HG03575 (cell line): ENCODE measurements at regions not wholly inside any gene's neighbourhood (a gene's known extent, or its start where the extent isn't known, plus 50 kb on each side); places are given as distances from the start of the nearest gene placed in this dataset.

Experiments used
- ATAC-seq: cut with Tn5 transposase; IDR thresholded peaks from one replicate; pipeline ENCODE4 v1.9.1; 2021; ENCODE audit not compliant: unreplicated experiment, insufficient number of reproducible peaks, low FRiP score; ENCODE audit errors: extremely low read depth

DNA sequence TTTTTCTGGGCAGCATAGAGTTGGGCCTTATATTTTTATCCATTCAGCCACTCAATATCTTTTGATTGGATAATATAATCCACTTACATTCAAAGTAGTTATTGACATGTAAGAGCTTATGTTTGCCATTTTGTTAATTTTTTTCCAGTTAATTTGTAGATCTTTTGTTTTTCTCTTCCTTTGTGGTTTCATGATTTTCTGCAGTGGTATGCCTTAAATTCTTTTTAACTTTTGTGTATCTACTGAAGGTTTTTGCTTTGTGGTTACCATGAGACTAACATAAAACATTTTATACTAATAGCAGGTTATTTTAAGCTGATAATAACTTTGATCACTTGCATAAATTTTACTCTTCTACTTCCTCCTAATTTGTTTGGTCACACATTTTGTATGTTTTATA lies 140.8 kb upstream of the GATB start:
- no peak for ATAC-seq

DNA sequence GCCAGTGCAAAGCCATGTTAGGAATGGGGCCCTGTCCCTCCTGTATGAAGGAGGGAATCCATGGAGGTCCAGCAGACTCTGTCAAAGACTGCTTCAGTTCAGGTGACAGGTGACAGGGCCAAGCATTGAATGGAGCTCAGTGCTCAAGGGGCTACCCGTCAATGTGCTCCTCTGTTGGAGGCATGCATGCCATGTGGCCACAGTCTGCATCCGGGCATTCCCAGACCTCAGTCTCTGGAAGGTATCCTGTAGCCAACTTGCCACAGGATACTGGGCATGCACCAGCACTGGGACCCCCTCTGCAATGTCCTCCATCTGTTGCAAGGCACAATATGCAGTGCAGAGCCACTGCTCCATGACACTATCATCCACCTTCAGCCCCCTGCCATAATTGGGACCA lies 136.1 kb upstream of the GATB start:
- ATAC-seq: no peak

DNA sequence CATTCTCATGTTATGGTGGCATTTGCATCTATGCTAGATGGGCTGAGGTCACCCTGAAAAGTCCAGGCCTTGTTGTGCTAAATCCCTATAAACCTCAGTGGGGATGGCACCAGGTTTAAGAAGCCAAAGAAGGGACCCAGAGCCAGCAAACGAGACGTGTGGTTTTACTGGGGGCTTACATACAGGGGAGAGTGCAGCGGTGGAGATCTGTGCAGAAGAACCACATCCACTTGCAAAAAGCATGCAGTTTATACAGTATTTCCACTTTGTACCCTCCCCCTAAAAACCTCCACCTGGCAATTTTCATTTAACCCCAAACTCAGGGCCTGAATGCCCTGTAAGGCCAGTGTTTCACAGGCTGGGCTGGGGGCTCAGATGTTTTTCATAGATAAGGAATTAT lies 134.9 kb upstream of the GATB start:
- ATAC-seq: no peak

DNA sequence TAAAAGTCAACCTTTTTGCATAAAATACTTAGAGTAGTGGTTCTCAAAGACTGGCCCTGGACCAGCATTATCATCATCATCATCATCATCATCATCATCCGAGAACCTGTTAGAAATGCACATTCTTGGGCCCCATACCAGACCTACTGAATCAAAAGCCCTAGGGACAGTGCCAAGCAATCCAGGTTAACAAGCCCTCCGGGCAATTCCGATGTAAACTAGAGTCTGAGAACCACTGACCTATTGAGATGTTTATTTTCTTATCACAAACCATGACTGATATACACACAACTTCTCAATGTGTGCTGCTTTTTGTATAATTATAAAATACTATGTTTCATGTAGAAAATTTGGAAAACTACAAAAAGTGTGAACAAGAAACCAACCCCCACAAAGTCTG lies 133.4 kb upstream of the GATB start:
- ATAC-seq: no peak

DNA sequence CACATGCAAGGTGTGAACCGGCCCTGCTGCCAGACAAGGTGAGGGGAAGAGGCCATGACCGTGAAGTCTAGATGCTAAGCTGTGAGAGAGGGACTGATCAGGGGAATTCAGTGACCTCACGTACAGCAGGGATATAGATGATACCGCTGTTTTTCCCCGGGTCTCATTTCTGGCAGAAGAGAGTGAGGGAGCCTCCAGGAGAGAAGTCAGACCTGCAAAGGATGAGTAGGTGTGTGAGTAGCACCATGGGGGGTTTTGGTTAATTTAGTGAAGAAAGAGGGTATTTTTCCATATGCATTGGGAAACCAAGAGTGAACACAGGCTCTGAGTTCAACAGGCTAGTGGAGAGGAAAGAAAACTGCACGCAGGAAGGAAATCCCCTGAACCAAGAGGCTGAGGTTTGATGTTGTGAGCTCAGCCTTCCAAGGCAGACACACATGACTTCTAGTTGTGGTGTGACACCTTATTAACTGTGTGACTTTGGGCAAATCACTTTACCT lies 127.6 kb upstream of the GATB start:
- no peak for ATAC-seq

DNA sequence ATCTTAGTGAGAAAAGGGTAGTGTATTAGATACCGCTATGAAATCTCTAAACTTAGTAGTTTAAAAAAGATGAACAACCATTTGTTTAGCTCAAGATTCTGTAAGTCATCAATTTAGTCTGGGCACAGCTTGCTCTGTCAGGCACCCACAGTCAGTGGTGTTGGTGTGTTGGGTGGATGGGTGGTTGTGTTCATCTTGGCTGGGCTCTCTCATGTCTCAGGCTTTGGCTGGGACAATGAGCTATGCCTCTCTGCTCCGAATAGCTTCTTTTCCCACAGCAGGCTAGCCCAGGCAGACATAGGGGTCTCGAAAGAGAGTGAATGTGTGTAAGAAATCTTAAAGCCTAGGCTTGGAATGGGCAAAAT lies 127.0 kb upstream of the GATB start:
- no peak for ATAC-seq

DNA sequence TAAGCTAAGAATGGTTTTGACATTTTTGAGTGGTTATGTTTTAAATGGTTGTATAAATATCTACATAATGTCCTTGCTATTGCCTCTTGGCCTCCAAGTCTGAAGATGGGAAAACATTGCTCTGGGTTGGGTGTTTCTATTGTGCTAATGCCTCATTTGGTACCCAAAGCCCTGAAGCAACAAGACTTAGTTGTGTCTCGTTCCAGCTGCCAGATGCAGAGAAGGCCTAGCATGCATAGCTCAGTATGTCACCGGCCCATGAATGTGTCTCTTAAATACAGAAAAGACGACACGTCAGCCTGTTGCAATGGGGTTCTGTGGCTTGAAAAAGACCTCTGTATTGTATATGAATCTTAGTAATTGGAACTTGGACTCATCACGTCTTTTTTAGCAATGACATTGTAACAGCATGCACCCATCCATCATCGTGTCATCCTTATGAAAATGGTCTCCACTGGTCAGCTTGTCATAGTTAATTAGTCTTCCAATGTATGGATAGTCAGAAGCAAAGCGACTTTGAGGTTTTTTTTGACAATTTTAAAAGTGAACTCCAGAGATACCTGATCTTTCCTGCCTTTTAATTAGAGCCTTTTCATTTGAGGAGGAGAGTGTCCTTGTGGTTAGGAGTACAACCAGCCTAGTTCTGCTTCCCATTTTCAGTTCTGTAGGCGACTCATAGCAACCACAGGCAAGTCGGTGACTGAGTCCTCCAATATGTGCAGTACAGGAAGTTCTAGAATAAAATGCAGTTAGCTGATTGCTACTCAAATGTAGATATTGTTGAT lies 126.4 kb upstream of the GATB start:
- peak; percentile 60 for ATAC-seq

DNA sequence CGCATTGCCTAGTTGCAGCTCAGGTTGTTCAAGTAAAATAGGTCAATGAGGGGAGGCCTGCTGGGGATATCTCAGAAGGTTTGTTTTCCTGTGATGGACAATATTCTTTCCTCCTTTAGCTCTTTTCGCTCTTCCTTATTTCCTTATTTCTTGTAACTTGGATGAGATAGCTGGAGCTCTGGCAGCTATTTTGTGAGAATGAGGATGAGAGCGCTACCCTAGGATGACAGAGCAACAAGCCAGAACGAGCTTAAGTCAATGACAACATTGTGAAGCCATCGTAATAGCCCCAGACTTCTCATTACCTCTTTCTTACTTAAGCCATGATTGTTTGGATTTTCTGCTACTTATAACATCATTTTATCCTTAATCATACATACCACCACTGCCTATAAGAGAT lies 124.3 kb upstream of the GATB start:
- ATAC-seq: no peak

DNA sequence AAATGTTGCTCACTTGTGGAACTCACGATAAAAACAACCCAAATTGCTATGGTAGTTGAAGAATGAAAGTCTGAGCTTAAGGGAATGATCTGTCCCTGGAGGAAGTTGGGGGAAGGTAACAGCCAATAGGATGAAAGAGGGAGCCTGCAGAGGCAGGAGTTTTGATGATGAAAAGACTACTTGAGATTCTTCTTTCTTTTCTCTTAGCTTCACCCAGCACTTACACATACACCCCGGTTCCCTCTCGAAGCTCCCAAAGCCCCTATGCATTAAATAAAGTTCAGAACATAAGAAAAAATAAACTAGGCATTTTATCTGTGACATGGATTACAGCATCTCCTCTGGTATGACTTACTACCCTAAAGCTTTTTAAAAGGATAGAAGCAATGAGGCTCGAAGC lies 122.9 kb upstream of the GATB start:
- no peak for ATAC-seq

DNA sequence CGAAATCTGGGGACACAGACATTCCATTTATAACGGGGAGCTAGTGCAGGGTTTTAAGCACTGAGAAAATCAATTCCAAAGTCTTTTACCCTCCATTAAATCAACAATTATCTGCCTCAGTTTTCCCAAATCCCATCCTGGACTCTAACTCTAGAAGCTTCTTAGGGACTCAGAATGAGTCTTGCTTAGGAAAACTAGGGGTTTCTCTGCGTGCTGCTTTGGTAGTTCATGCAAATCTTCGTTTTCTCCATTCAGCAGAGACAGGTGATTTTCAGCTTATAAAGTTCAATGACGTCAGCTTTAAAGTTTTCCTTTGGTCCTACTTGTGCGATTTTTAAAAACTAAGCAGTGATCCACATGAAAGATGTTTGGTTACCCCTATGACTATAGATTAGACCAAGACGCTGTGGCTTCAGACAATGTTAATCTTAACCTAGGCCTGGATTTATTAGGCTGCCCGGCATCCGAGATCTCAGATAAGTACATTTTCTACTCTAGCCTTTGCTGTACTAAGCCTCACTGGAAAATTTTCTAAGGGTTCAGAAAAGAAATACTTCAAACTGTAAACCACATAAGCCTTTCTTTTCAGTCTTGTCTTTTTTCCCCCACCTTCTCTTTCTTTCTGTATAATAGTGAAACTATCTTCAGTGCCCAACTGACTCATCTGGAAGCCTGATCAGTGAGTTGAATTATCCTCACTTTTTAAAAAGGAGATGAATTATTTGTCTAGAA lies 121.4 kb upstream of the GATB start:
- peak; percentile 43 for ATAC-seq

DNA sequence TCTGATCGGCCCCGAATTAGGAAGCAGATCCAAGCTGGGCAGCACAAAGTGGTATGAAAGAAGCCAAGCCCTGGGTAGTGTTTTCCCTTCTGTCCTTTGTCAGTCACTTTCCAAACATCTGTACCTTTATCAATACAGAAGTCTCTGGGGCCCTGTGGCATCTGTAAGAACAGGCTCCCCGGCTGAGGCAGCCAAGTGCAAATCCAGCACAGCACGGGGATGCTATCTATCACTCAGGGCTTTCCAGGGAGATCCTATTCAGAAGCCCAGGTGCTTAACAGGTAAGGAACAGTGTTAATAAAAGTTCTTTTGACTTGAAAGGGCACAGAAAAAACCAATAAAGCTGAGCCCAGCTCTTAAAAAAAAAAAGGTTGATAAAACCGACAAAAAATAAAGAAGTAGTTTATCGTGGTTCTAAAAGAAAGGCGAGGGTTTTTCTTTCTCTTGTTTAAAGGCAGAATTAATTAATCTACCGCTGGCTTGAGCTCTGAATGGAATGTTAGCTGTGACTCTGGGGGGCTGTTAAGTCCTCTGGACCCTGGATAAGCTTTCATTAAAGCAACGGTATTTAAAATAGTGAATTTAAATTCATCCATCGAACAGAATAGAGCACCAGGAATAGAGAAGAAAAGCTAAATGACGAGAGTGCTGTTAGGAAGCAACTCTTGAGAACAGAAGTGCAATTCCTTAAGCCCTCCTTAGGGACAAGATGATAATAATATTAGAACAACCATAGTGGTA lies 119.1 kb upstream of the GATB start:
- ATAC-seq: no peak

DNA sequence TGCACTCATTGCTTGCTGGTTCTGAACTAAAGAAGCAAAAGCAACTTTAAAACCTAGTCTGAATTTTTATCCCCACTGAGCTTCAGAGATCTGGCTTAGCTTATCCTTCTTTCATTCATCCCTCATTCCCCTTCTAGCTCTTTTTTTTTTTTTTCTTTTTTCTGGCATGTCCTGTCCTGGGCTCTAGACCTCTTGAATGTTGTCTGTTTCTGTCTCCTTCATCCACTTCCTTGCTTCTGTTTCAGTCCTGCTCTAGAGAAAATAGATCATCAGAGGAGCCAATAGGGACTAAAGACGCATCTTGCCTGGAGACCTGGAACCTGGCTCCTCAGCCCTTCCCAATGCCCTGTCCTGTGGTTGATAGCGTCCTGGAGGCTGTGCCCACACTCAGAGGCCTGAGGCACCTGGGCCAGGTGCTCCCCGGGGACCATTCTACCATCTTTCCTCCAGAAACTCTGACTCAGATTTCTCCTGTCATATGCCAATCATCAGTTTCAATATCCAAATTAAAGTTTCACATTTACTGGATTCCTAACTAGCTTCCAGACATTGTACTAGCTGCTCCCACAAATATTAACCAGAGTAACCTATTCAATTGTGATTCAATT lies 115.7 kb upstream of the GATB start:
- ATAC-seq: no peak

DNA sequence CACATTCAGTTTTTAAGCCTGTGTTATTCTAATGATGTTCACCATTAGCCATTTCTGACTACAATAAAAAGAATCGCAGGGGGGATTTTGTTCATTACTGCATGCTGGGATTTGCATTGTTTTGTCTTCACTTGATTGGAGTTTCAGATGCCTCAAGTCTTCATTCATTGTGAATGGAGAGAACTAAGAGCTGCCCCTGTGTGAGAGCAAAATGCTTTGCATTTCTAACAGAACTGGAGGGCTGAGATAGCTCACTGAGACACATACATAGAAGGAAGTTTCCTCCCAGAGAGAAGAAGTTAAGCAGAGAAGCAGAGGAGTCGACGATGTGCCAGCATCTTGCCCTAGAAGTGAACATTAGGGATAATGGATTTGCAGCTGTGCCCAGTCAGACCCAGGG lies 113.5 kb upstream of the GATB start:
- no peak for ATAC-seq

DNA sequence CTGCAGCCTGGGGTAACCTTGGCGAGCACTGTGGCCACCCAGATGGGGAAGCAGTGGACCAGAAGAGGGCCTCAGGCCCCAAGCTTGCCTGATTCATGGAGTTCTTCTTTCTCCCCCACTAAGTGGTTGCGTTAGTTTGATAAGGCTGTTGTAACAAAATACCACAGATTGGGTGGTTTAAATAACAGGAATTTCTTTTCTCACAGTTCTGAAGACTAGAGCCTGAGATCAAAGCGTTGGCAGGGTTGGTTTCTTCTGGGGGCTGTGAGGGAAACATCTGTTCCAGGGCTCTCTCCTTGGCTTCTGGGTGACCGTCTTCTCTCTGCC lies 105.7 kb upstream of the GATB start:
- no peak for ATAC-seq

DNA sequence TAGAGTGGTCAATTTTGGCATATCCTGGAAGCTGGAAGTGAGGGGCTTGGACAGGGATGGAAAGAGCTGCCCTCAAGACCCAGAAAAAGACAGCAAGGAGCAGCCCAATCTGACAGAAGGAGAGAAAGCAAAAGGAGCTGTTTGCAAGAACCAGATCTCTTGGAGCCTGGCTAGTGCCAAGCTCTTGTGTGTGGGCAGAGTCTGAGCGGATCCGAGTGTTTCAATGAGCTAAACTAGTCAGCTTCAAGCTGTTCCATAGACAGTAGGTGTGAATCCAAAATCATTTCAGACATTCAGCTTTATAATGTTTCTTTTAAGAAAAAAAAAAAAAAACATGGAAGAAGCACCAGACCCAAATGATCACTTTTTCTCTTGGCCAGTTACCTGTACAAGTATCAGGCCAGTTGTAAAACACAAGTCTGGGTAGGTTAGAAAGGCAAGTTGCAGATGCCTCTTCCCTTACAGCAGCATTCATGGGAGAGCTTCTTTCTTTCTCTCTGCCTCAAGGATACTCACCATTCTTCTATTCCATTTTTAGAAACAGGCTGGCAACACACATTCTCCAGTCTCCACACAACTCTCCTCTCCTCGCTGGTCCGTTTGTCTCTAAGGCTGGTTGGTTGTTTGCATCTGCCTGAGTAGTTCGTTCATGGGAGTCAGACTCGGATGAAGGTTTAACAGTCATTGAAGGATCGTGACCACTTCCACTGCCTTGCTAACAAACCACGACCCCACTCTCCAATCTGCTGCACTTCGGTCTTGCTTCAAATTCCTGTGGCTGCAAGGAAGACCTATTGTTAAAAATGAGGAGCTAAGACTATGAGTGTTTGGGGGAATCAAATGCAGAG lies 105.2 kb upstream of the GATB start:
- ATAC-seq: no peak

DNA sequence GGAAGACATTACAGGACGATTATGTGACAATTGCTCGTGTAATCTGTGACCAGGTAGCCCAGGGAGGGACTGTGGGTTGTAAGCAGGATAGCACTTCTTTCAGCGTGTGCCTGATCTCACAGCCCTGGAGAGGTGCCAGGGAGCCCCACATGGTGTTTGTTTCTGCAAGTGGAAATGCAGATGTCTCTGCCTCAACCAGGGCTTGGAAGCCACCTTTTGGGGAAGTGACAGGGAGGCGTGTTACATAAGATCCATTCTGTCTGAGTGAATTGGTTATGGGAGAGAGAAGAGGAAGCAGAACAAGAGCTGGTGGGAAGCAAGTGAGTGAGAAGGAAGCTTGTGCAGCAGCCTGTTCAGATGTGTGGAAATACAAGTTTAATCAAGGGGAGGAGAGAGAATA lies 104.5 kb upstream of the GATB start:
- ATAC-seq: no peak

DNA sequence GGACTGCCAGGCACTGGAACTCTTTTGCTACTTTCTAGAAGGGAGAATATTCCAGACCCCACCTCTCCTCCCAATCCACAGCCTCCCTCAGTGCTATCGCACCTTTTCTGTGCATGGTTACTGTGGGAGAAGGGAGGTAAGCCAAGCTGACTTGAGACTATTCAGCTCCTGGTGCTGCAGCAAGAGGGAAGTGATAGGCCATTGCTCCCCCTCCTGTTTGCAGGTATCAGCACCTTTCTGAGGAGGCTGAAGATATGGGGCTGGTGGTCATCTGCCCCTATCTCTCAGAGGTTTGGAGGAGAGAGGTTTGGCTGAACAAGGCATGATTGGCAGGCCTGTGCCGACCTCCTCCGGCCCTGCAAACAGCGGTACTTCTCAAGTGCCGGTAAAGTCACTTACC lies 103.3 kb upstream of the GATB start:
- ATAC-seq: no peak

DNA sequence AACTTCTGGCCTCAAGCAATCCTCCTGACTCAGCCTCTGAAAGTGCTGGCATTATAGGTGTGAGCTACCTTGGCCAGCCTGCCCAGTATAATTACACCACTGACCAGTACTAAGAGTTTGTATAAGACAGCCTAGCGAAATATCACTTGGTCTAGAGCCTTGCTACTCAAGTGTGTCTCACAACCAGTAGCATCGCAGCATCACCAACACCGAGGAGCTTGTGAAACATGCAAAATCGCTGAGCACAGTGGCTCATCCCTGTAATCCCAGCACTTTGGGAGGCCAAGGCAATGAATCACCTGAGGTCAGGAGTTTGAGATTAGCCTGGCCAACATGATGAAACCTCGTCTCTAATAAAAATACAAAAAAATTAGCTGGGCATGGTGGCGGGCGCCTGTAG lies 102.0 kb upstream of the GATB start:
- no peak for ATAC-seq

DNA sequence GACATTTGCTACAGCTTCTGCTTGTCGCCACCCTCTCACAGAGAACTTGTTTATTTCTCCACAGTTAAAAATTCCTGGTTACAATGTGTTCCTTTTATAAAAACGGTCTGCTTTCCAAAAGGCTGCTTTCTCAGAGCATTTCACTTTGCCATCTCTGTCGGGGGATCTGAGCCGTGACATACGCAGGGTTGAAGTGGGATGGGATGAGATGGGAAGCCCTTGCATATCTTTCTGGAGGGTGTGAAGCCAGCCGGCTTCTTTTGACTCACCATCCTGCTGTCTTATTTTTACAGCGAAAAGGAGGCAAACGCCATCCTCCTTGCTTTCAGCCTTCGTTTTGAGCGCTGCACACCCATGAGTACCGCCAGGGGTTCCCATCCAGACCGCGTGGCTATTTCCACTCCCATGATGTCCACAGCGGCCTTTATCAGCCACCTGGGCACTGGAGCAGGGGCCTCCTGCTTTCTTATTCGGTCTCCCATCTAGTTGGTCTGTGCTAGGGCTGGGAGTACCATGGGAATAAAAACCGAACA lies 99.8 kb upstream of the GATB start:
- ATAC-seq: no peak
